GM10266 (cell line): ENCODE measurements at regions not wholly inside any gene's neighbourhood (a gene's known extent, or its start where the extent isn't known, plus 50 kb on each side); places are given as distances from the start of the nearest gene placed in this dataset.

Source experiments
- DNase-seq: peaks from one replicate; pipeline ENCODE4 v3.0.0; 2012; ENCODE audit errors: extremely low spot score
- CTCF ChIP-seq: IDR thresholded peaks from 2 replicates; pipeline ENCODE4 v1.5.1; 2012; ENCODE audit warnings: mild to moderate bottlenecking, low read depth; ENCODE audit not compliant: control insufficient read depth, insufficient read depth; ENCODE audit errors: missing control alignments

GRCh38 chr14:82528016-82528415 lies 994.4 kb upstream of the SEL1L start:
- no peak for TF ChIP-seq CTCF
- no peak for DNase-seq

- TF ChIP-seq CTCF: no peak
- DNase-seq: no peak
These were observed 999.7 kb upstream of the SEL1L start for GRCh38 chr14:82533351-82533750.

- no peak for TF ChIP-seq CTCF
- no peak for DNase-seq
These were observed 1002.9 kb upstream of the SEL1L start for GRCh38 chr14:82536566-82536965.

DNA sequence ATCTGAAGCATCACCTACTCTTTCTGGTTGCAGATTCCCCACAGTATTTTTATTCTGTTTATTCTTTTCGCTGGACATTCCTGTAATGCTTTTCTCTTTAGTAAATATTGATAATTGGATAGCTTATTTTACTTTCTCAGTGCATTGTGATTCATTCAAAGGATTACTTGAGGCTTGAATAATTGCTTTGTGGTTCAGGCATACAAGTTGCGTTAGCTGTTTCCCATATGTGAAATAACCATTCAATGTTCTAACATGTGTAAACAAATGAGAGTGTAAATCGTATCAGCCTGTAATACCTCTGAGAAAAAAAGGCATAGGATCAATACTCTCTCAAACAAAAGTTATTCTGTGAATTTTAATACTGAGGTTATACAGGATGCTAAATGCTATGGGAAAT lies 1004.2 kb upstream of the SEL1L start:
- TF ChIP-seq CTCF: no peak
- no peak for DNase-seq

DNA sequence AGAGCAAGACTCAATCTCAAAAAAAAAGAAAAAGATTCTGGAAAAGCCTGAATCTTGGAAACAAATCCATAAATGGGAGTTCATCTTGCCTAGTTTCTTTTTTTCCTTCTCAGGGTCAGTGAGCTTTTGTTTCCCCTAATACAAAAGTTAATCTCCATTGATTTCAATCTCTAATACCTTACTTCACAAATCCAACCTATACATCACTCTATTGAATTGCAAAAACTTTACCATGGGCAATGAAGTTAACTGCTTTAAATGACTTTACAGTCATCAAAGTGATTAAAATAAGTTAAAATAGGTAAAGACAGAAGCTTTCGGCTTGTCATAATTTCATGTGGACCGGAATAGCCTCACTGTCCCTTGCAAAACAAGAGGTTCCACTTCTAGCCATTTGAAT lies 1012.7 kb upstream of the SEL1L start:
- TF ChIP-seq CTCF: no peak

GRCh38 chr14:82549306-82549990 lies 1015.8 kb upstream of the SEL1L start:
- no peak for DNase-seq
- TF ChIP-seq CTCF: no peak

More for the DNA sequence above, 1012.7 kb upstream of the SEL1L start:
- DNase-seq: no peak

GRCh38 chr14:82562881-82563280 lies 1029.2 kb upstream of the SEL1L start:
- TF ChIP-seq CTCF: no peak
- DNase-seq: no peak
